HL-60 (cell line): ENCODE measurements at regions not wholly inside any gene's neighbourhood (a gene's known extent, or its start where the extent isn't known, plus 50 kb on each side); places are given as distances from the start of the nearest gene placed in this dataset.

Experiments used
- DNase-seq, 2 experiments: peaks; one replicate each; pipeline ENCODE4 v3.0.0-alpha.2; 2010 to 2020; ENCODE audit warnings: low read depth in 1 of 2, low spot score in 1 of 2
- H3K27ac ChIP-seq: fragments of 250-450 bp; sonication (Bioruptor Pico); replicated peaks from 2 replicates; pipeline ENCODE4 v1.5.1; 2020; ENCODE audit warnings: mild to moderate bottlenecking, moderate library complexity
- H3K27me3 ChIP-seq: fragments of 250-450 bp; sonication (Bioruptor Pico); 2 replicates; pipeline ENCODE4 v1.5.1; 2021; ENCODE audit warnings: mild to moderate bottlenecking, moderate library complexity; ENCODE audit not compliant: insufficient read depth, poor library complexity, severe bottlenecking
- H3K4me3 ChIP-seq: replicated peaks from 2 replicates; pipeline ENCODE4 v1.5.1; 2011; ENCODE audit warnings: mild to moderate bottlenecking, control low read depth, low read length; ENCODE audit not compliant: insufficient read depth
- CTCF ChIP-seq: IDR thresholded peaks from one replicate; pipeline ENCODE4 v1.5.1; 2011; ENCODE audit warnings: low read length, control low read depth, inconsistent platforms; ENCODE audit not compliant: insufficient read depth
- GABPA ChIP-seq: IDR thresholded peaks from 2 replicates; pipeline ENCODE4 v1.6.1; 2012; ENCODE audit warnings: low read depth
- POLR2AphosphoS5 ChIP-seq: IDR thresholded peaks from 2 replicates; pipeline ENCODE4 v1.6.1; 2012; ENCODE audit warnings: low read depth
- REST ChIP-seq: IDR thresholded peaks from 2 replicates; pipeline ENCODE4 v1.6.1; 2012; ENCODE audit warnings: low read depth; ENCODE audit not compliant: insufficient replicate concordance
- SPI1 ChIP-seq: IDR thresholded peaks from 2 replicates; pipeline ENCODE4 v1.6.1; 2012; ENCODE audit warnings: low read depth, mild to moderate bottlenecking, borderline replicate concordance

DNA sequence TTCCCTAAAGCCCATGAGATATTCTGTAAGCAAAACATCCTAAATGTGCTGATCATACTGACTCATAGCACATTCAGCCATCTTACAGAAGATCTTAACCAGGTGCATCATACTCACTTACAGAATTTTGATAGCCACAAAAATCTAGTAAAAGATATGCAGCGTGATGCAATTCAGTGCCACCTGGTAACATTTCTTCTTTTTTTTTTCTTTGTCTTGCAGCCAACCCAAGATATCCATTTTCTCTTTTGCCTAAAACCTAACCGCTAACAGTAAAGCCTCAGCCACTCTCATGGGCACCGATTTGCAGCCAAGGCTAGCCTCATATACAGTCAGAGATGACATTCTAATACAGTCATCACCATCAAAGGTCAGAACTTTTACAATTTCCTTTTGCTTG, 293.3 kb downstream of the HACE1 start:
- TF ChIP-seq REST: no peak
- no peak for TF ChIP-seq POLR2AphosphoS5
- TF ChIP-seq SPI1: no peak
- no peak for TF ChIP-seq GABPA
- TF ChIP-seq CTCF: no peak
- Histone ChIP-seq H3K4me3 (no peak overlapping the region), H3K27ac (no peak overlapping the region), H3K27me3 (no peaks in the 10 kb centered on the region)
- DNase-seq: no peak

DNA sequence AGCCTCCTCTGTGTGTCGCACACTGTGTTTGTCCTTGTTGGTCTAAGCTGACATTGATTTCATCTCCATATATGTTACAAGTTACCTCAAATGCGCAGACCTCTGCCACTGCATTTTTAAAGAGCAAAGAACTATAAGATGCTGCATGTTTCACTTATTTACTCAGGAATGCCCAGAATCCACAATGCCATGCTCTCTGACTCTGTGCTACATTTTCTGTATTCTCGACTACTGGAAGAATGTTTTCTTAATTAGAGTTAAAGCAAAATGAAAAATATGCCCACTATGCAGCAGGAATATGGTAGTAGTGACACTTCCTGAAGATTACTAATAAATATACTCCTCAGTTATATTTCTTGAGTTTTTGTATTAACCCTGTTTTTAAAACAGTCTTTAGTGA, 296.4 kb downstream of the HACE1 start:
- Histone ChIP-seq H3K27me3 (no peaks in the 10 kb centered on the region), H3K4me3 (no peak overlapping the region)
- TF ChIP-seq POLR2AphosphoS5 (no peak), SPI1 (no peak), REST (no peak), CTCF (no peak), GABPA (no peak)

DNA sequence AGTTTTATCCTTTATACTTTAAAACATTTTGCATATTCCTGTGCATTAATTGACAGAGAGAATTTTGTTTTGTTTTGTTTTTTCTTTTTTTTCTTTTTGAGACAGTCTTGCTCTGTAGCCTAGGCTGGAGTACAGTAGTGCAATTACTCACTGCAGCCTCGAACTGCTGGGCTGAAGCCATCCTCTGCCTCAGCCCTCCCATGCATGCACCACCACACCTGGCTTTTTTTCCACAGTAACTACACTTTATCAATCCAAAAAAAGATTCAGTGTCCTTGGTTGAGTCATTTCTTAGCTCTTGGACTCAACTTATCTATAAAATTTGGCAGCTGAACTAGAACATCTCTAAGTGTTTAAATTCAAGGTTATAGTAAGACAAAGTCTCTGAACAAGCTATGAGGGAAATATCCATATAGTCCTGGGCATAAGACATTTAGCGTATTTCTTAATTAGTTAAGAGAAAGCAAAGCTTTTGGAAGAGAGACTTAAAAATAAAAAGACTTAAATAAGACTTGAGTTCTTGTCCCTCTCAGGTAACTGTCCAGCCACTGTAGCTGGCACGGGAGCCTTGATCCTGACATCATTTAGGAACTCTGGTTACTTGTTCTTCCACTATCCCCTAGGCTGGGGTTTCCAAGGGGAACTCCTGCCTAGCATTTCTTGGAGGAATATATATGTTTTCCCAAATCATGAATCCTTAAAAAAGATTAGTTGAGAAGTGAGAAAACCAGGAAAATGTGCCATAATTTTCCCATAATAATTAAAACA, 300.1 kb downstream of the HACE1 start:
- Histone ChIP-seq H3K27ac (no peak overlapping the region), H3K27me3 (no peaks in the 10 kb centered on the region), H3K4me3 (no peak overlapping the region)
- no peak for DNase-seq
- no peak for TF ChIP-seq SPI1
- TF ChIP-seq POLR2AphosphoS5: no peak
- no peak for TF ChIP-seq CTCF
- TF ChIP-seq GABPA: no peak
- no peak for TF ChIP-seq REST

More for the DNA sequence above, 296.4 kb downstream of the HACE1 start:
- no peak overlapping the region for H3K27ac ChIP-seq
- DNase-seq: no peak
